ENCODE measurements at regions not wholly inside any gene's neighbourhood (a gene's known extent, or its start where the extent isn't known, plus 50 kb on each side); places are given as distances from the start of the nearest gene placed in this dataset.

DNA sequence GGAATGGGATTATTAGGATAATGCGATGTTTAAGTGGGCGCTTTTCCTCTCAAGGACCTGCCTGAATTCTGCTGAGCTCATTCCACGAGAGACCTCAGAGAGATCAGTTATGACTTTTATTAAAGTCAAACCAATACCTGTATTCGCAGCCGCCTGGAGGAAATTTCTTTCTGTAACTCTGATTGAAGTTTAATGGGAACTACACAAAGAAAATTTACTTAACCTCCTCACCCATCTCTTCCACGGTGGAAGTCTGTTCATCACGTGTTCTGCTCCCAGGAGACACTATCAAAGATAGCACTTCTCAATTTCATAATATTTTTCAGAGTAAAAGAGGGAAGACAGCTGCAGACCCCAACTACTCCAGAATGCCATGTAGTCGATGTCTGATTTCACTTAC lies 334.7 kb upstream of the POU3F1 start:
- POLR2A ChIA-PET: no interaction called here
- CTCF ChIA-PET: no interaction called here

DNA sequence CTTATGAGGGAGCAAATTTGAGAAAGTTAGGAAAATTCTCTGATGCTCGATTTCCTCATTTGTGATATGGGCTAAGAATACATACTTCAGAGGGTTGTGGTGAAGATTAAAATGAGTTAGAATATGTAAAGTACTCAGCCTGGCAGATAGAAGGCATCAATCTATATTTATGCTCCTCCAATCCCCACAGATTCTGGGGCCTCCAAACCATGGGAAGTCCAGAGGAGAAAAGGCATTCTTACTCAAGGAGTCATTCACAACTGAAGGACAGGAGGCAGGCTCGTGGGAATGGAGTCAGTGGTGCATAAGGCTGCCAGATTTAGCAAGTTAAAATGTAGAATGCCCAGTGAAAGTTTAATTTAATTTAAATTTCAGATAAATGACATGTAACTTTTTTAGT lies 330.0 kb upstream of the POU3F1 start:
- ChIA-PET POLR2A (no interaction called here), CTCF (no interaction called here)

DNA sequence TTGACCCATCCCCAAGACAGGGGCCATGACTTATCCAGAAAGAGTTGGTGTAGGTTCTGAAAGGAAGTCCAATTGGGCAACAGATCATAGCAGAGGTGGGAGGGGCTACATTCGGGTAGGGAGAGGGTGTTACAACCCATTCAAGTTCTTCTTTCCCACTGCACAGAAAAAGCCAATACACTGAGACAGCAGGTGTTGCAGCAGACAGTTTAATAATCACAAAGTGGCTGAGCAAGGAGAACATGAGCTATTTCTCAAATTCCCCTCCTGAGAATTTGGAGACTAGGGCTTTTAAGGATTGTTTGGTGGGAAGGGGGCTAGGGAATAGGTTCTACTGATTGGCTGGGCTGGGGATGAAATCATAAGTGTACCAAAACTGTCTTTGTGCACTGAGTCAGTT lies 328.4 kb upstream of the POU3F1 start:
- CTCF ChIA-PET: no interaction called here

DNA sequence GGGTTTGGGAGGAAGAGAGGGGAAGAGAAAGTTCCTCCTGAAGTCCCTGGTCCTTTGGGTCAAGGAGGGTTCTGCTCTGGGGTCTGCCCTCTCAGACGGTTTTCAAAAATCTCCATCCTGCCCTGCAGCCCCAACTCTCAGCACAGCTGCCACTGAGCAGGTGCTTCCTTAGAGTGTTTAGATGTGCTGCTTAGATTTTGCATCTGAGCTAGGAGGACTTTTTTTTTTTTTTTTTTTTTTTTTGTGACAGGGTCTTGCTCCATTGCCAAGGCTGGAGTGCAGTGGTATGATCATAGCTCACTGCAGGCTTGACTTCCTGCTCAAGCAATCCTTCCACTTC lies 324.9 kb upstream of the POU3F1 start:
- POLR2A ChIA-PET: no interaction called here
- CTCF ChIA-PET: no interaction called here

More for the DNA sequence above, 328.4 kb upstream of the POU3F1 start:
- POLR2A ChIA-PET: no interaction called here

DNA sequence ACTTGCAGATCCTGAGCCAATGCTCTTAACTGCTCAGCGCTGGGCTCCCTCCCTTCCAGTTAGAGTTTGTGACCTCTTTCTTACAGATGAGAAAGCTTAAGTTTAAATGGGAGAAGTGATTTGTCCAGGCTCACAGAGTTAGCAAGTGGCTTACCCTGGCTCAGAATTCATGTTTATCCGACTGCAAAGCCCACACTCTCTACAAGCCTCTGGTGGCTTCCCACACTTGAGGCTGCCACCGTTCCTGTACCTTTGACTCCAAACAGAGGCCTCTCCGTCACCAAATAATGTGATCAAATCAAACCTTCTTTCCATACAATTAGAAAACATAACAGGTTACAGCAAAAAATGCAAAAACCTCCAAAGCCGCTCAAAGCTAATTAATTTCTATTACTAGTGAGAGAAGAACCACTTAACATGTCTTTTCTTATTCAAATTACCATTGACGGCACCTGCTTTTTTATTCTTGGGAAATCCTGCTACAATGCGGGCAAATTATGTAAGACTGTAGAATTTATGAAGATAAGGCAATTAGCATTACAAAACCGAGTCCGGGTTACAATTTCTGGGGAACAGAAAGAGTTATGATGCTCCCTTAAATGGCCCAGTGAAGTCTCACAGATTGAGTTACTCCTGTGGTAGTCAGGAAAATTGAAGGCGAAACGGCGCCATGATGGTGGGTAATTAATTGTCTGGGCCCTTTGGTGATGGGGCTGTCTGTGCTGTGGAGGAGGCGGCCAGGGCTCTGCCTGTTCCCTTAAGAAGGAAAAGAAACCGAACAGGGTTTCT lies 324.3 kb upstream of the POU3F1 start:
- POLR2A ChIA-PET: no interaction called here
- CTCF ChIA-PET: no interaction called here

DNA sequence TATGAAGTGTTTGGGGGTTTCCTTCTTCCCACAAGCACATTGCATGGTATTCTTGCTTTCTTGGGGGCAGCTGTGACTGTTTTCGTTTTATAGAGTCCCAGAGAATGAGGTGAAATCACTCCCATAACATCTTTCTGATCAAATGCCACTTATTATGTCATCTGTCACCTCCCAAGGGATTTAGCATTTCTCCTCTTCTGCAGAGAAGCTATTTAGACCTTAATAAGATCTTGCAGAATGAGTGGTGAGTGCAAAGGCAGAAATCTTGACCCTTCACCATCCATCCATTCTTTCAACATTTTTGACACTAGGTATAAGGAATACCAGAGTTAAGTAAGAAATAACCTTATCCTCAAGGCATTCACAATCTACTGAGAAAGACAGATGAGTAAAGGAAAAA lies 318.6 kb upstream of the POU3F1 start:
- POLR2A ChIA-PET: no interaction called here
- CTCF ChIA-PET: no interaction called here

DNA sequence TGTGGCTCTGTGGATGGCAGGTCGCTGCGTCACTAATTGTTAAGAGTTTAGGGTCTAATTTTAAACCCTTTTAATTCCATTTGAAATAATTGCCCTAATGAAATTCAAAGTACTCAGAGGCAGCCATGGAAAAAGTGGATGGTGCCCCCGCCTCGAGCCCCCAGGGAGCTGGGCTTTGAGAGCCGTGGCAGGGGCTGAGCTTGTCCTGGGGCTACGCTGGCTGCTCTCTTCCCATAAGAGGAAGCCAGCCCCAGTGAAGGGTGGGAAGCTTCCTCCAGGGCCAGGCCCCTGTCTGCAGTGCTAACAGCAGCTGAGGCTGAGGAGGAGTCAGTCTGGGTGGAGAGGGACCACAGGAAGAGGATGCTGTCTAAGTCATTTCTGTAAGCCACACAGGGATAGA lies 315.0 kb upstream of the POU3F1 start:
- ChIA-PET CTCF (no interaction called here), POLR2A (no interaction called here)

DNA sequence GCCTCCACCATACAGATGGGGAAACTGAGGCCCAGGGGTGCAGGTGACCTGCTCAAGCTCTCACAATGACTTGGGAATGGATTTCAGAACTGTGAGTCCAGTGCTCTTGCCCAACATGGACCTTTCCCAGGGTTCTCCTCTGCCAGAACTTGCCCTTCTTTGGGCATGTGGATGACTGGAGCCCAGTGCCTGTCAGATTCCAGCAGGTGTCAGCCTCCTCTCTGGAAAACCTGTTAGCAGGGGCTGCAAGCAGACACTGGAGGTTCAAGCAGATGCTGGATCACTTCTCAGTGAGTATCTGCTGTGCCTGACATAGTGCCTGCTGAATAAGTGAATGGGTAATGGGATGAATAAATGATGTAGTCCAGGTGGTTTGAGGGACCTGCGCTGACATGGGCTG lies 314.2 kb upstream of the POU3F1 start:
- POLR2A ChIA-PET: no interaction called here

DNA sequence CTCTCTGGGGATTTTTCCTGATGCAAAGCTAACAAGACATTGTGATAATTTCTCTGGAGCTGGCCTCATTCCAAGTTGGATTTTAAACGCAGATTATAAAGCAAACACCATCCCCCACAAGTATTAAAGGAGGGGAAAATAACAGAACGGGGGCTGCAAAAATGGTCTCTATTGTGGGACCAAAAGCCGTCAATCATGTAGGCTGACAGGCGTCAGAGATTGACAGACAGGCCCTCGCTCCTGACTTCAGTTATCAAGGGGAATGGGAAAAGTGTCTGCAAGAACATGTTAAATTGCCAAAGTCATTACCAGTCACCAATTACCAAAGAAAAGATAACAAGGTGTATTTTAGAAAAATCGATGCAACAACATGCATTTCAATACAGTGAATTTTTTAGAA lies 307.4 kb upstream of the POU3F1 start:
- CTCF ChIA-PET: no interaction called here
- POLR2A ChIA-PET: no interaction called here

More for the DNA sequence above, 314.2 kb upstream of the POU3F1 start:
- CTCF ChIA-PET: no interaction called here

DNA sequence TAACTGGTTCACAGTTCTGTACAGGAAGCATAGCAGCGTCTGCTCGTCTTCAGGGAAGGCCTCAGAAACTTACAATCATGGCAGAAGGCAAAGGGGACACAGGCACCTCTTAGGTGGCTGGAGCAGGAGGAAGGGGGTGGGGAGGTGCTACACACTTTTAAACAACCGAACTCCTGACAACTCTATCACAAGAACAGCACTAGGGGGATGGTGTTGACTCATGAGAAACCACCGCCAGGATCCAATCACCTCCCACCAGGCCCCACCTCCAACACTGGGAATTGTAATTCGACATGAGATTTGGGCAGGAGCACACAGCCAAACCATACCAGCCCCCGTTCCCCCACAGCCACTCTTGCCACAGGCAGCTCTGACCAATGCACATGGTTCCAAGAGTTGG lies 306.3 kb upstream of the POU3F1 start:
- POLR2A ChIA-PET: no interaction called here

DNA sequence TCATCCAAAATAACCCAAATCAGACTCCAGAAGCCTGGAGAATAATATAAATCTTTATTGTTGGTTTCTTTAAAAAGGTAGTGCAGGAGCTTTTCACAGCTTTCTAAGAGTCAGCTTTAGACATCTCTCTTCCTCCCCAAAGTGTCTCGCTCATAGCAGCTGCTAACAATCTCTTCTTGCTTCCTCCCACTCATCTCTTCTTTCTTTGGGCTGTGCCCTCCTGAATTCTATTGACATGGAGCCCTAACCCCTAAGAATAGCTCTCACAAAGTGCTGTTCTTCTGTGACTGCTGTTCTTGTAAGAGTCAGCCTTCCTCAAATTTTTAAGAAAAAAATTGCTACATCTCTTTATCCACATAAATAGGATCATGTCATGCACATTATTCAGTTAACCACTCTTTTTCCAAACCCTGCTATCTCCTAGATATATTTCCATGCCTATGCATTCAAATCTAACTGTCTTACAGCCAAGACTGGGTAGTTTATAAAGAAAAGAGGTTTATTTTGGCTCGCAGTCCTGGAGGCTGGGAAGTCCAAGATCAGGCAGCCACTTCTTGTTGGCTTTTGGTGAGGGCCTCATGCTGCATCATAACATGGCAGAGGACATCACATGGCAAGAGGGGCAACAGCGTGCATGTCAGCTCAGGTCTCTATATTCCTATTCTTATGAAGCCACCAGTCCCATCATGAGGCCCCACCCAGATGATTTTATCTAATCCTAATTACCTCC lies 301.0 kb upstream of the POU3F1 start:
- CTCF ChIA-PET: no interaction called here

More for the DNA sequence above, 306.3 kb upstream of the POU3F1 start:
- CTCF ChIA-PET: no interaction called here

DNA sequence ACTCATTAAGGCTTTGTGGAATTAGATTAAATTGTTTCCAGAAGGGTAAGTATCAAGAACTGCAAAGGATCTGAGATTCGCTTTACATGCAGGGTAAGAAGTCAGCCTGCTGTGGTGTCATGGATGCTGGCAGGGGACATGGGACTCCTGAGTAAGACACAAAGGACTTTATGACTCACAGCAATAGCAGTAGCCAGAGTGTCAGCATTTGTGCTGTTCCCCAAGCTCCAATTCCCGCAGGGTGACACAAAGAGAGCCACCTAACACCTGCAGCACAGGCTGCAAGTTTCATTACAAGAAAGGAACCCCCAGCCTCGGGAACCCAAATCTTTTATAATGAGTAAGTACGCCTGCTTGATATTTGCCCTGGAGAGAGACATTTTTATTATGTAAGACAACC lies 298.1 kb upstream of the POU3F1 start:
- POLR2A ChIA-PET: no interaction called here
- CTCF ChIA-PET: no interaction called here

More for the DNA sequence above, 301.0 kb upstream of the POU3F1 start:
- POLR2A ChIA-PET: no interaction called here

DNA sequence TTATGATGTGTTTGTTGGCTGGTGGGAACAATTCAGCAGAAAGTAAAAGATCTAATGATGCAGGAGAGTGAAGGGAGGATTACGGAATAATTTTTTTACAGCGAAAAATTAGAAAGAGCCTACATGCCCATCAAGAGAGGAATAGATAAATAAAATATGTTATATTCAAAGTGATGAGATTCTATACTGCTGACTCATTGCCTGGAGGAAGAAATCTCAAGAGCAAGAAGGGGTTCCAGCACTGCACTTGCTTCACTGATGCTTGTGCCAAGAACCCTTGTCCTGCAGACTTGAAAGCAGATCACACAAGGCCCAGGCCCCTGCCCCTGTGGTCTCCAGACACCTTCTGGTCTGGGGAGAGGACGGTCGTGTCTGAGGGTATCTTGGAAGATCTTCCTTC lies 295.1 kb upstream of the POU3F1 start:
- ChIA-PET CTCF (no interaction called here), POLR2A (no interaction called here)

DNA sequence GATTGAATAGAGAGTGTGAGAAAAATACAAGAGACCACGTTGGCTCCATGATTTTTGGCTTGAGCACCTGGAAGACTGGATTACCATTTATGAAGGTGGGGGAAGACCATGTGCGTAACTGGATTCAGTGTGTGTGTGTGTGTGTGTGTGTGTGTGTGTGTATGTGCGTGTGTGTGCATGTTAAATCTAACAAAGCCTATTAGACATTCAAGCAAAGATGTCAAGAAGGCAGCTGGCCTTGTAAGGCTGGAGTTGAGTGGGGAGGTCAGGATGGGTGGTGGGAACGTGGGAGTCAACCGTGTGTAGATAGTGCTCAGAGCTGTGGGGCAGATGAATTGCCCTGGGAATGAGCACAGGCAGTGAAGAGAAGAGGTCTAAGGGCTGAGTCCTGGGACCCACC lies 293.8 kb upstream of the POU3F1 start:
- CTCF ChIA-PET: no interaction called here
- POLR2A ChIA-PET: no interaction called here

DNA sequence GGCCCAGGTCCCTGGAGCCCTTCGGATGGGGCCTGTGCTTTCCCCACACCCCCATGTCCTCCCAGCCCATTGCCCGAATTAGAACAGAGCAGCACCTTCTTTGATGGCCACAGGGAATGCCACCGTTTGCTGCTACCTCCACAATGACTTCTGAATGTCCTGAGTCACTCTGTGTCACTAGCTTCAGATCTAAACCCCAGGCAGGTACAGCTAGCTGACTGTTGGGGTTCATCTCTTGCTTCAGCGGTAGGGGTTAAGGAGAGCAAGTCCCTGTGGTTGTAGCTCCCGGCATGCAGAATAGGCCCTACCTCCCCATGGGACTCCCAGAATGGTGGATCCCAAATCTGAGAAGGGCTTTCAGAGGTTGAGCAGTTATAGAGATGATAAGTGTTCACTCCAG lies 291.1 kb upstream of the POU3F1 start:
- CTCF ChIA-PET: no interaction called here
- POLR2A ChIA-PET: no interaction called here

DNA sequence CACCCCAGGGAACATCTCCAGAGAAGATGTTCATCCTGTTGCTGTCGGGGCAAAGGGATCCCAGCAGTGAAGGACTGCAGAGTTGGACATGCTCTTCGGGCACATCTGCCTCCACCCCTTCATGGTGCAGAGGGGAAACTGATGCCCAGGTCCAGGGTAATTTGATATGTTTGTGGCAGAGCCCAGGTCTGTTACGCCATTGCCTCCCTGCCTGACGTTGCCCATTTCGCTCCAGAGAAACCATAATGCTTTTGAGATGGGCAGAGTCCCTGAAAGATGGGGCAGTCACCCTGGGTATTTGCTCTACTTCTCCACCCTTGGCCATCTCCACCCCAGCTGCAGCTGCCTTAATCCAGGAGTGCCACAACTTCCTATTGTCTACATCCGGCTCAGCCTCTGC lies 290.4 kb upstream of the POU3F1 start:
- ChIA-PET POLR2A (no interaction called here), CTCF (no interaction called here)

DNA sequence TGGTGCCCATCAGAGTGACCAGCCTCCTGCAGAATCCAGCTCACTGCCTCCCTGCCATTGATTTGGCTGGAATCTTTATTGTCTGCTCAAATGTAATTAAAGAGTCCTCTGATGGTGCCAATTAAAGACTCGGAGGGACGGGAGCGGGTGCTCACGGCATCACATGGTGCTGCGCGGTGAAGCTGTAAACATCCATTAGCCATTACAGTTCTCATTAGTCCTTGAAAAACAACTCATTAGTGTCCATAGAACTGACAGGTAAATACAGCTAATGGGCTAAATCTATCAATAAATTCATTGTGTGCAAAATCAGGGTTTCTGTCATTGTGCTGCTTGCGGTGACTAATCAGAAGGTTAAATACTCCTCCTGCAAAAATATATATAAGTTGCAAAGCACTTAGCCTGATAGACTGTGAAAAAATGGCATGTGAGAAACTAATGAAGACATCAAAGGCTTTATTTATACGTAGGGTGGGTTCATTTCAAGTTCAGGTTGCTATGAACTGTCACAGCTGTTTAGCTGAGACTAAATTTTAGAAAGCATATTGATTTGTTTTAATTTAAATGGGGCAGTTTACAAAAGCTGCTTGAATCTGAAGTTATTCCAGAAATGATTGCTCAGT lies 289.8 kb upstream of the POU3F1 start:
- ChIA-PET POLR2A (no interaction called here), CTCF (no interaction called here)

DNA sequence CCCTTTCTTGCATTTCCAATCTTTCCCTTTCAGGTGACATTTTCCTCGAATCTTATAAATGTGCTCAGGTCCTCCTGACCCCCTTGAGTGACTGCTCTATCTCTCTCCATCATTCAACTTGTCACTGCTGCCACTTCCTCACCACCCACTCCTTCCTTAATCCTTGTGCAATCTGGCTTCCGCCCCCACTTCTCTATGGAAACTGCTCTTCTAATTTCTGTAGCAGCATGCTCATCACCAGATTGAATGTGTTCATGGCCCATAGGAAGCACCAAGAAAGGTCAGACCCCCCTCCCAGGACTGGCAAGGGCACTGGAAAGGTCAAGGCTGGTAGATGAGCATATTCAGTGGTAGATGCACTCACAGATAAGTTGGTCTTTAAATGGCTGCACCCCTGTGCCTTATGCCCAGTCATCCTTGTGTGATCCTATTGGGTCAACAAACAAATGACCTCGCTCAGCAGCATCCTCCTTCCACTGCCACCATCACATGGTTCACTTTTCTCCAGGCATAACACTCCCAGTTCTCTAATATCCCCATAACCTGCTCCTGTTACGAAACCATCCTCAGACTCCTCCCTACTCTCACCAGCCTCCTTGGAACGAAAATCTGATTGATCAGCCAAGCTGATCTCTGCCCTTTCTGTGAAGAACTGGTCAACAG lies 288.5 kb upstream of the POU3F1 start:
- CTCF ChIA-PET: no interaction called here
- POLR2A ChIA-PET: no interaction called here

DNA sequence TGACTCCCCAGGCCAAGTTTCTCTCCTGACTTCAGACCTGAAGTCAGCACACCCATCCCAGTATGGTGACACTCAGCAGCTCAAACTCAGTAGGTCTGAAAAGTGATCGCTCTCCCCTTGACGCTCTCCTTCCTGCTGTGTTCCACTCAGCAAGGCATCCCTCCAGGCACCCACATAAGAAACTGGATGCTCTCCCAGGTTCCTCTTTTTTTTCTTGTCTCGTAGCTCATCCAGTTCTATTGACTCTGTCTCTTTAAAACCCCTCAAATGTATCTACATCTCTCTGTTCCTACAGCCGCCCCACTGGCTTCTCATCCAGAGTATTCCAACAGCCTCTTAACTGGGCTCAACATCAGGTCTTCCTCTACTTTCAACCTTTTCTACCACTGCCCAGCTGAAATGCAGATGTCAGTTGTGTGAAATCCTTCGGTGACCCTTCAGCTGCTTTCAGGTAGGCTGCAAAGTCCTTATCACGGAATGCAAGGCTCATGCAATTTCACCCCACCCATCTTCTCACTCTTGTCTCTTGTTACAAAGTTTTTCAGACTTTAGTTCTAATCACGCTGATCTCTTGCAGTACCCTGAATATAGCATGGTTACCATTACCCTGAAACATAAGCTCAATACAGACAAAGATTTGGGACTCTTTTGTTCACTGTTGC lies 286.2 kb upstream of the POU3F1 start:
- POLR2A ChIA-PET: no interaction called here
- CTCF ChIA-PET: no interaction called here

DNA sequence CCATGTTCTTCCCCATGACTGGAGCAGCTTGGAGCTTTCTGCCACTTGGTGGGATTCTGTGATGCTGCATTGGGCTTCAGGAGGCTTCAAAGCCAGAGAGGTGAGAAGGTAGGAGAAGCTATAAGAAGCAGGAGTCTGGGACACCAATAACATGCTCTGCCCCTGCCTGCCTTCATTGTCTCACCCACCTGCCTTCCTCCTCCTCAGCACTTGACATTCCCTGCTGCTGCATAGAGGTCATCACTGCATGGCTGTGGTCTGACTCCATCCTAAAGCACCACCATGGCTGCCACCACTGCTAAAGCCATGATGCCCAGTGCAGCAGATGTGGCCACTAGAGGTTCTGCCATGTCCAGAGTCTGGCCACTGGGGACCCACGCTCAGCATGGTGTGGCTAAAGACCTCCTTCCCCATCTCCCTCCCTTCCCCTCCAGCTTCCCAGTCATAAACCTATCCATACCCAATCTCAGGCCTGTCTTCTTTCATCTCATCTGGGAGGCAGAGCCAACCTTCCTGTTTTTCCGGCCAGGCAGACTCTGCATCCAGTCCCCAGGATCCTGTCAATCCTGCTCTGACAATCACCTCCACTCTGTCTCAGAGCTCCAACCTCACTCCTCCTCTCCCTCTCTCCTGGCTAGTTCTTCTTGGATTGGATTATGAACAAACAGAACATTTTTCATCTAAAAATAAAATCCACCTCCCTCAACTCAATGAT lies 285.1 kb upstream of the POU3F1 start:
- ChIA-PET POLR2A (no interaction called here), CTCF (no interaction called here)
